ENCODE measurements at regions not wholly inside any gene's neighbourhood (a gene's known extent, or its start where the extent isn't known, plus 50 kb on each side); places are given as distances from the start of the nearest gene placed in this dataset.

DNA sequence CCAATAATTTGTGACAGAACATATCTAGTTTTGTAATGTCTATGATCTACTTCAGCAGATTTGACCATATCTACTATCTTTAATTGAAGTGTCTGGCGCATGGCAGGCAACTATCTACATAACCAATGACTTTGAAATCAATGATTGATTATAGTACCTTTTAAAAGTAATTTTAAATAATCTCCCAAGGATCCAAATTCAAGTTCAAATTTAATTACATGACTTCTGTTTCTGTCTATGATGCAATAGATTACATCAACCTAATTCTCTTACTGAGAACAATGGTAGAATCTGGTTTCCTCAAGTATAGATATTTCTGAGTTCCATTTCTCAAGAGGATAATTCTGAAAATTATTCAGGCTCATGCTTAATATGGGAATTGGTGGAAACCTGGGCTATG lies 177.4 kb upstream of the IL15 start:
- ChIA-PET CTCF (ENCODE audit: partially characterized antibody) (no interaction called here), POLR2A (ENCODE audit: partially characterized antibody) (no interaction called here)
- Histone ChIP-seq H3K23me2 (ENCODE audit: low read depth, low read length) (no peaks in the 10 kb centered on the region), H2BK12ac (ENCODE audit: low read depth, low read length) (no peak overlapping the region), H2BK120ac (replicated peaks; ENCODE audit: low read depth, low read length) (no peak overlapping the region), H2BK20ac (ENCODE audit: low read length) (no peak overlapping the region), H3K23ac (ENCODE audit: insufficient read length) (no peak overlapping the region), H3K27me3 (replicated peaks in 1 of 4; ENCODE audit: control insufficient read depth in 3 of 4, extremely low read depth in 1 of 4, insufficient read depth in 3 of 4, low read length in 3 of 4) (no peaks in the 10 kb centered on the region), H3K27ac (ENCODE audit: low read depth, low read length) (no peak overlapping the region), H3K56ac (replicated peaks; ENCODE audit: insufficient read length, low read depth, low read length) (no peak overlapping the region), H3K4me3 (ENCODE audit: extremely low read depth in 1 of 4, insufficient read depth in 2 of 4, low read depth in 3 of 4, low read length in 4 of 4) (no peak overlapping the region), H2AK5ac (ENCODE audit: low read depth, low read length) (no peak overlapping the region), H3K9me3 (ENCODE audit: insufficient read depth in 2 of 2, low read depth in 1 of 2, low read length in 1 of 2) (no peaks in the 10 kb centered on the region), H3K4ac (replicated peaks; ENCODE audit: insufficient read length, low read depth, low read length) (no peak overlapping the region), H2BK5ac (ENCODE audit: low read depth, low read length) (no peak overlapping the region), H4K20me1 (replicated peaks in 1 of 2; ENCODE audit: control insufficient read depth in 1 of 2, insufficient read depth in 2 of 2, low read length in 2 of 2) (no peaks in the 10 kb centered on the region), H2BK15ac (ENCODE audit: low read length) (no peak overlapping the region), H3K4me1 (replicated peaks in 1 of 4; ENCODE audit: control insufficient read depth in 3 of 4, insufficient read depth in 4 of 4, low read length in 3 of 4) (no peaks in the 10 kb centered on the region), H3K18ac (ENCODE audit: extremely low read depth, low read length) (no peak overlapping the region), H3K4me2 (ENCODE audit: insufficient read depth in 1 of 2, low read depth in 2 of 2, low read length in 2 of 2) (no peak overlapping the region), H4K5ac (ENCODE audit: insufficient read length, low read depth, low read length) (no peak overlapping the region), H3K9ac (replicated peaks in 1 of 4; ENCODE audit: extremely low read depth in 1 of 4, low read depth in 3 of 4, low read length in 3 of 4) (no peak overlapping the region), H4K91ac (replicated peaks; ENCODE audit: insufficient read length, low read length) (no peak overlapping the region), H2AFZ (ENCODE audit: low read length) (no peak overlapping the region), H3K79me2 (ENCODE audit: control insufficient read depth in 1 of 2, insufficient read depth in 2 of 2, low read length in 2 of 2) (no peaks in the 10 kb centered on the region), H3K79me1 (ENCODE audit: low read depth, low read length) (no peaks in the 10 kb centered on the region), H3K14ac (ENCODE audit: insufficient read length) (no peak overlapping the region), H3K36me3 (ENCODE audit: control insufficient read depth in 2 of 4, insufficient read depth in 4 of 4, low read length in 3 of 4) (no peaks in the 10 kb centered on the region), H4K8ac (ENCODE audit: extremely low read depth, insufficient read depth, low read length) (no peak overlapping the region)
- DNase-seq (ENCODE audit: low read depth in 1 of 2, low spot score in 2 of 2): no peak
- WGBS, 2 experiments (ENCODE audit: extremely low coverage in 1 of 2, insufficient coverage in 1 of 2, insufficient read length in 1 of 2, insufficient replicate concordance in 2 of 2, low coverage in 1 of 2, low lambda C conversion rate in 2 of 2, missing lambda C conversion rate in 1 of 2): 90% methylated on average over 1 of the region's 1 CpG; no CpG with 5 or more reads in 1 of the 2 experiments
- no peak for FAIRE-seq
- TF ChIP-seq, protein P1, sequence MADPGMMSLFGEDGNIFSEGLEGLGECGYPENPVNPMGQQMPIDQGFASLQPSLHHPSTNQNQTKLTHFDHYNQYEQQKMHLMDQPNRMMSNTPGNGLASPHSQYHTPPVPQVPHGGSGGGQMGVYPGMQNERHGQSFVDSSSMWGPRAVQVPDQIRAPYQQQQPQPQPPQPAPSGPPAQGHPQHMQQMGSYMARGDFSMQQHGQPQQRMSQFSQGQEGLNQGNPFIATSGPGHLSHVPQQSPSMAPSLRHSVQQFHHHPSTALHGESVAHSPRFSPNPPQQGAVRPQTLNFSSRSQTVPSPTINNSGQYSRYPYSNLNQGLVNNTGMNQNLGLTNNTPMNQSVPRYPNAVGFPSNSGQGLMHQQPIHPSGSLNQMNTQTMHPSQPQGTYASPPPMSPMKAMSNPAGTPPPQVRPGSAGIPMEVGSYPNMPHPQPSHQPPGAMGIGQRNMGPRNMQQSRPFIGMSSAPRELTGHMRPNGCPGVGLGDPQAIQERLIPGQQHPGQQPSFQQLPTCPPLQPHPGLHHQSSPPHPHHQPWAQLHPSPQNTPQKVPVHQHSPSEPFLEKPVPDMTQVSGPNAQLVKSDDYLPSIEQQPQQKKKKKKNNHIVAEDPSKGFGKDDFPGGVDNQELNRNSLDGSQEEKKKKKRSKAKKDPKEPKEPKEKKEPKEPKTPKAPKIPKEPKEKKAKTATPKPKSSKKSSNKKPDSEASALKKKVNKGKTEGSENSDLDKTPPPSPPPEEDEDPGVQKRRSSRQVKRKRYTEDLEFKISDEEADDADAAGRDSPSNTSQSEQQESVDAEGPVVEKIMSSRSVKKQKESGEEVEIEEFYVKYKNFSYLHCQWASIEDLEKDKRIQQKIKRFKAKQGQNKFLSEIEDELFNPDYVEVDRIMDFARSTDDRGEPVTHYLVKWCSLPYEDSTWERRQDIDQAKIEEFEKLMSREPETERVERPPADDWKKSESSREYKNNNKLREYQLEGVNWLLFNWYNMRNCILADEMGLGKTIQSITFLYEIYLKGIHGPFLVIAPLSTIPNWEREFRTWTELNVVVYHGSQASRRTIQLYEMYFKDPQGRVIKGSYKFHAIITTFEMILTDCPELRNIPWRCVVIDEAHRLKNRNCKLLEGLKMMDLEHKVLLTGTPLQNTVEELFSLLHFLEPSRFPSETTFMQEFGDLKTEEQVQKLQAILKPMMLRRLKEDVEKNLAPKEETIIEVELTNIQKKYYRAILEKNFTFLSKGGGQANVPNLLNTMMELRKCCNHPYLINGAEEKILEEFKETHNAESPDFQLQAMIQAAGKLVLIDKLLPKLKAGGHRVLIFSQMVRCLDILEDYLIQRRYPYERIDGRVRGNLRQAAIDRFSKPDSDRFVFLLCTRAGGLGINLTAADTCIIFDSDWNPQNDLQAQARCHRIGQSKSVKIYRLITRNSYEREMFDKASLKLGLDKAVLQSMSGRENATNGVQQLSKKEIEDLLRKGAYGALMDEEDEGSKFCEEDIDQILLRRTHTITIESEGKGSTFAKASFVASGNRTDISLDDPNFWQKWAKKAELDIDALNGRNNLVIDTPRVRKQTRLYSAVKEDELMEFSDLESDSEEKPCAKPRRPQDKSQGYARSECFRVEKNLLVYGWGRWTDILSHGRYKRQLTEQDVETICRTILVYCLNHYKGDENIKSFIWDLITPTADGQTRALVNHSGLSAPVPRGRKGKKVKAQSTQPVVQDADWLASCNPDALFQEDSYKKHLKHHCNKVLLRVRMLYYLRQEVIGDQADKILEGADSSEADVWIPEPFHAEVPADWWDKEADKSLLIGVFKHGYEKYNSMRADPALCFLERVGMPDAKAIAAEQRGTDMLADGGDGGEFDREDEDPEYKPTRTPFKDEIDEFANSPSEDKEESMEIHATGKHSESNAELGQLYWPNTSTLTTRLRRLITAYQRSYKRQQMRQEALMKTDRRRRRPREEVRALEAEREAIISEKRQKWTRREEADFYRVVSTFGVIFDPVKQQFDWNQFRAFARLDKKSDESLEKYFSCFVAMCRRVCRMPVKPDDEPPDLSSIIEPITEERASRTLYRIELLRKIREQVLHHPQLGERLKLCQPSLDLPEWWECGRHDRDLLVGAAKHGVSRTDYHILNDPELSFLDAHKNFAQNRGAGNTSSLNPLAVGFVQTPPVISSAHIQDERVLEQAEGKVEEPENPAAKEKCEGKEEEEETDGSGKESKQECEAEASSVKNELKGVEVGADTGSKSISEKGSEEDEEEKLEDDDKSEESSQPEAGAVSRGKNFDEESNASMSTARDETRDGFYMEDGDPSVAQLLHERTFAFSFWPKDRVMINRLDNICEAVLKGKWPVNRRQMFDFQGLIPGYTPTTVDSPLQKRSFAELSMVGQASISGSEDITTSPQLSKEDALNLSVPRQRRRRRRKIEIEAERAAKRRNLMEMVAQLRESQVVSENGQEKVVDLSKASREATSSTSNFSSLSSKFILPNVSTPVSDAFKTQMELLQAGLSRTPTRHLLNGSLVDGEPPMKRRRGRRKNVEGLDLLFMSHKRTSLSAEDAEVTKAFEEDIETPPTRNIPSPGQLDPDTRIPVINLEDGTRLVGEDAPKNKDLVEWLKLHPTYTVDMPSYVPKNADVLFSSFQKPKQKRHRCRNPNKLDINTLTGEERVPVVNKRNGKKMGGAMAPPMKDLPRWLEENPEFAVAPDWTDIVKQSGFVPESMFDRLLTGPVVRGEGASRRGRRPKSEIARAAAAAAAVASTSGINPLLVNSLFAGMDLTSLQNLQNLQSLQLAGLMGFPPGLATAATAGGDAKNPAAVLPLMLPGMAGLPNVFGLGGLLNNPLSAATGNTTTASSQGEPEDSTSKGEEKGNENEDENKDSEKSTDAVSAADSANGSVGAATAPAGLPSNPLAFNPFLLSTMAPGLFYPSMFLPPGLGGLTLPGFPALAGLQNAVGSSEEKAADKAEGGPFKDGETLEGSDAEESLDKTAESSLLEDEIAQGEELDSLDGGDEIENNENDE (IDR thresholded peaks at IDR 0.05; ENCODE audit: insufficient replicate concordance, low read length): no peak

Measured in H1 (cell line).